Type B pancreatic cell (in vitro differentiated cells): ENCODE measurements at regions not wholly inside any gene's neighbourhood (a gene's known extent, or its start where the extent isn't known, plus 50 kb on each side); places are given as distances from the start of the nearest gene placed in this dataset.

ENCODE experiments used
- DNase-seq: peaks from one replicate; pipeline ENCODE4 v3.0.0; 2021; ENCODE audit warnings: mixed read lengths; ENCODE audit not compliant: unreplicated experiment; ENCODE audit errors: extremely low spot score
- H3K27ac Mint-ChIP-seq: 2 replicates; pipeline ENCODE4 v1.8.0; 2021; ENCODE audit warnings: mild to moderate bottlenecking, mixed read lengths
- H3K27me3 Mint-ChIP-seq: 2 replicates; pipeline ENCODE4 v1.8.0; 2021; ENCODE audit warnings: mixed read lengths
- H3K36me3 Mint-ChIP-seq: 2 replicates; pipeline ENCODE4 v1.8.0; 2021; ENCODE audit warnings: mixed read lengths
- H3K4me1 Mint-ChIP-seq: one replicate; pipeline ENCODE4 v1.8.0; 2021; ENCODE audit warnings: mixed read lengths; ENCODE audit not compliant: unreplicated experiment
- H3K4me3 Mint-ChIP-seq: 2 replicates; pipeline ENCODE4 v1.8.0; 2021; ENCODE audit warnings: mild to moderate bottlenecking, mixed read lengths
- H3K9me3 Mint-ChIP-seq: 2 replicates; pipeline ENCODE4 v1.8.0; 2021; ENCODE audit warnings: mixed read lengths
- TF ChIP-seq, protein P1 (sequence below): fragments of 200-600 bp; sonication (generic); conservative IDR thresholded peaks from 2 replicates; pipeline ENCODE4 v1.5.0; 2021; ENCODE audit warnings: antibody characterized with exemption, mild to moderate bottlenecking

DNA sequence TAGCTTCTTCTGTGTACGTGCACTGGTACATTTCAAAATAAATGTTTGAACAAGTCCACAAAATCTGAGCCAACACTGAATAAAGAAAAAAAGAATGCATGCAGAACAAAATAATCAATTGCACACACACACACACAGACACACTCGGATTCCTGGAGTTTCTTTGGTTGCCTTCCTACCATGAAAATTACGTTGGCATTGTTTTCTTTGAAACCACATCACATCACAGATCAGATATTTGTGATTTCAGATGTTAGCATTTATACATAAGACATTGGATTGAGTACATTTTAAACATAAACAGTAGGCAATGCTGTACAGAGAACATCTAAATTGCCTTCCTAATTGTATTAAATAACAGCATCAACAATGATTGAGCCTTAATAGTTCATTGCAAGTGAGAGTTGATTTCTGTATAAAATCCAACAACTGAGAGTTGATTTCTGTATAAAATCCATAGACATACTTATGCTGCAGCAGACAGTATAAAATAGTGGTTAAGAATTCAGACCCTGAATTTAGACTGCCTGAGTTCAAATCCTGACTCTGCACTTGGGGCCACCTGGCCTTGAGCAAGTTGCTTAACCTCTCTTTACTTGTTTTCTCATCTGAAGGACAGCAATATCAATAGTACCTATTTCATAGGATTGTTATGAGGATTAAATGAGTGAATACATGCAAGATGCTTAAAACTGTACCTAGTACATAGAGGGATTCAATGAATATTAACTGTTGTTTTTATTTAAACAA is 101.7 kb upstream of the IFNE start:
- DNase-seq, result no peak
- H3K27ac Mint-ChIP-seq, result no peak overlapping the region
- no peaks in the 10 kb centered on the region for H3K36me3 Mint-ChIP-seq
- H3K4me3 Mint-ChIP-seq, result no peak overlapping the region
- no peaks in the 10 kb centered on the region for H3K27me3 Mint-ChIP-seq
- H3K4me1 Mint-ChIP-seq, result no peaks in the 10 kb centered on the region
- H3K9me3 Mint-ChIP-seq, result no peaks in the 10 kb centered on the region
- TF ChIP-seq, protein P1, sequence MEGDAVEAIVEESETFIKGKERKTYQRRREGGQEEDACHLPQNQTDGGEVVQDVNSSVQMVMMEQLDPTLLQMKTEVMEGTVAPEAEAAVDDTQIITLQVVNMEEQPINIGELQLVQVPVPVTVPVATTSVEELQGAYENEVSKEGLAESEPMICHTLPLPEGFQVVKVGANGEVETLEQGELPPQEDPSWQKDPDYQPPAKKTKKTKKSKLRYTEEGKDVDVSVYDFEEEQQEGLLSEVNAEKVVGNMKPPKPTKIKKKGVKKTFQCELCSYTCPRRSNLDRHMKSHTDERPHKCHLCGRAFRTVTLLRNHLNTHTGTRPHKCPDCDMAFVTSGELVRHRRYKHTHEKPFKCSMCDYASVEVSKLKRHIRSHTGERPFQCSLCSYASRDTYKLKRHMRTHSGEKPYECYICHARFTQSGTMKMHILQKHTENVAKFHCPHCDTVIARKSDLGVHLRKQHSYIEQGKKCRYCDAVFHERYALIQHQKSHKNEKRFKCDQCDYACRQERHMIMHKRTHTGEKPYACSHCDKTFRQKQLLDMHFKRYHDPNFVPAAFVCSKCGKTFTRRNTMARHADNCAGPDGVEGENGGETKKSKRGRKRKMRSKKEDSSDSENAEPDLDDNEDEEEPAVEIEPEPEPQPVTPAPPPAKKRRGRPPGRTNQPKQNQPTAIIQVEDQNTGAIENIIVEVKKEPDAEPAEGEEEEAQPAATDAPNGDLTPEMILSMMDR, result no peak

DNA sequence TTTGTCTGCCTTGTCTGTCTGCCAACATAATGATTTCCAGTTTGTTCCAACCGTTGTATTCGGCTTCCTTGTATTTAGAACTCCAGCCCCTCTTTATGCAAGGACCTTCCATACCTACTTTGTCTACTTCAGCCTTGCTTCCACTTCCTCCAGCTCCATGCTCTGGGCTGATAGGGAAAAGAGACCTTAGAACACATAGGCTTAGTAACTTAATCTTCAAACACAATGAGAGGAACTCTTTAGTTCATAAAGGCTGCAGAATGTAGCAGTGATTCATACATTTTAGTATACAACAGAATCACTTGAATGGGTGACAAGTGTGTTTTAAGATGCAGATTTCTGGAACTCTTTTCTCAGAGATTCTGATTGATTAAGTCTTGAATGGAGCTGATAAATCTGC is 102.8 kb upstream of the IFNE start:
- Mint-ChIP-seq H3K27ac (no peak overlapping the region), H3K9me3 (no peaks in the 10 kb centered on the region), H3K4me3 (no peak overlapping the region), H3K27me3 (no peaks in the 10 kb centered on the region), H3K4me1 (no peaks in the 10 kb centered on the region), H3K36me3 (no peaks in the 10 kb centered on the region)
- no peak for DNase-seq
- TF ChIP-seq, protein P1, result no peak

DNA sequence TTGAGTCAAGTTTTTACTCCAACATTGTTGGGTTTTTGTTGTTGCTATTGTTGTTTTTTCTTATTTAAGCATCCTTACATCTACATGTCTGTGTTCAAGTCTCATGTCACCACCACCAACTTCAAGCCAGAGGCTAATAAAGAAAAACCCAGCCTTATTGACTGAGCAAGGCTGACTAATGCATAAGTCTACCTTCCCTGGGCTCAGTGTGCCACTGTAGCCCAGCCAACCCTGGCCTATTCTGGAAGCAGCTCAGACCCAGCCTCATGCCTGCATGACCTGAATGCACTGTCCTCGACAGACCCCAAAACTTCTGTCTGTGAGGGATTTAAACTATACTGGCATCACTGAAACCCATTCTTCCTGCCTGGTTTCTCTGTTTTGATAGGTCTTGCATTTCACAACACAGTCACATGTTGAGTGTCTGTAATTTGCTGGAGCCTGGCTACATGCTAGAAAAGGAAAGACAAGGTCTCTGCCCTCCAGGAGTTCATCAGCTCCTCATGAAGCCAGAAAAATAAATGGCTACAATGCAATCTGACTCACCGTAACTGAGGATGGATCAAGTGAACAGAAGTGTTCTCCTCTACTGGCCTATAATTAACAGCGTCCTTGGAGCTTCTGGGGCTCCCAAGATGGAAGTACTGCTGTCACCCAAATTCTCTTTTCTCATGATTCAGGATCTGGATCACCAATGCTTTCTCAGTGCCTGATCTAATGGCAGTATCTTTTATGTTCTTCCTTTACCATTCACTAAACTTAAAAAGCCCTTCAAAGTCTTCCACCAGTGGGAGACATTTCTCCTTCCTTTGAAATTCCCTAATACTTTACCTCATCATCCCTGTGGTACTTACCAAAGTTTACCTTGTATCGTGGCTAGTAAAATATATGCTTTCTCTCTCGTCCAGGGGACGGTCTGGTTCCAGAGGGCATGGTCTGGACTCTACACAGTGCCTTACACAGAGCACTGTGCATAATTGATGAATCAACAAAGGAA is 103.9 kb upstream of the IFNE start:
- H3K27ac Mint-ChIP-seq, result no peak overlapping the region

DNA sequence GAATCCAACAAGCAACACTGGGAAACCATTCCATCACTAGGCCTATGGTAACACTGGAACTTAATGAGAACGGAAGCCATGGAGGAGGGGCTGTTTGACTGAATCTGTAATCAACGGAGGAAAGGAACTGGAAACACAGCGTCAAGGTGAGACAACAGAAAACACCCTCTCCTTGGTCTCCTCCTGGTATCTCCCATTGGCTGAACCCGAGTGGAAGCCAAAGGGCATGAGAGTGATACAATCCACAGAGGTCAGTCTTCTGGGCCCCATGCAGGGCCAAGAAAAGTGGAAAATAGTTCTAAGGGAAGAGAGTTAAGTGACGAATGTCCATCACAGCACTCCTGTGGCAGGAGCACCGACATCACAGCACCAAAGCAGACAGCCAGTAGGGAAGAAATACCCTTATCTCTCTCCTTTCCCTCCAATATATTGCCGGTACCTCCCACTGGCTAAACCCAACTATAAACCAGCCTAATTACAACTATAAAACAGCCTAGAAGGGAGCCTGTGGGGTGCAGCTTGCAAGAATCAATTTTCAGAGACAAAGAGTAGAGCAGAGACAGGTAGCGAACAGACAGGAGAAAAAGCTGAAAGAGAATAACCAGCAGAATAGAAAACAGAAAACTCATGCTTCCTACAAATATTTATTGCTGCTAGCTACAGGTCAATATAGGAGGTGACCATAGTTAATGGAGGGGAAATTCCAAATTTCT is 107.4 kb upstream of the IFNE start:
- Mint-ChIP-seq H3K9me3 (no peaks in the 10 kb centered on the region), H3K36me3 (no peaks in the 10 kb centered on the region), H3K4me3 (no peak overlapping the region), H3K27ac (no peak overlapping the region), H3K4me1 (no peaks in the 10 kb centered on the region), H3K27me3 (no peaks in the 10 kb centered on the region)
- TF ChIP-seq, protein P1, result no peak
- DNase-seq, result no peak

More for the DNA sequence above, 103.9 kb upstream of the IFNE start:
- no peaks in the 10 kb centered on the region for H3K9me3 Mint-ChIP-seq
- no peaks in the 10 kb centered on the region for H3K27me3 Mint-ChIP-seq
- H3K4me1 Mint-ChIP-seq, result no peaks in the 10 kb centered on the region
- TF ChIP-seq, protein P1, result no peak
- DNase-seq, result no peak
- no peaks in the 10 kb centered on the region for H3K36me3 Mint-ChIP-seq
- no peak overlapping the region for H3K4me3 Mint-ChIP-seq
